Frontal cortex (tissue), 3 donors: ENCODE measurements at regions not wholly inside any gene's neighbourhood (a gene's known extent, or its start where the extent isn't known, plus 50 kb on each side); places are given as distances from the start of the nearest gene placed in this dataset.
A peak's percentile ranks its signal among the peaks of the same experiment; 100 is the strongest.

Experiments used
- DNase-seq, 2 donors: peaks; one replicate each; pipeline ENCODE4 v3.0.0; 2012; ENCODE audit warnings: low spot score in 2 of 2
- FAIRE-seq: peaks from 2 replicates; lab custom pipeline; 2012; peaks lifted over from hg19 to GRCh38; lab: Jason Lieb, UNC
- donor health status: control.
- donor health status: control.
- donor health status: control.

DNA sequence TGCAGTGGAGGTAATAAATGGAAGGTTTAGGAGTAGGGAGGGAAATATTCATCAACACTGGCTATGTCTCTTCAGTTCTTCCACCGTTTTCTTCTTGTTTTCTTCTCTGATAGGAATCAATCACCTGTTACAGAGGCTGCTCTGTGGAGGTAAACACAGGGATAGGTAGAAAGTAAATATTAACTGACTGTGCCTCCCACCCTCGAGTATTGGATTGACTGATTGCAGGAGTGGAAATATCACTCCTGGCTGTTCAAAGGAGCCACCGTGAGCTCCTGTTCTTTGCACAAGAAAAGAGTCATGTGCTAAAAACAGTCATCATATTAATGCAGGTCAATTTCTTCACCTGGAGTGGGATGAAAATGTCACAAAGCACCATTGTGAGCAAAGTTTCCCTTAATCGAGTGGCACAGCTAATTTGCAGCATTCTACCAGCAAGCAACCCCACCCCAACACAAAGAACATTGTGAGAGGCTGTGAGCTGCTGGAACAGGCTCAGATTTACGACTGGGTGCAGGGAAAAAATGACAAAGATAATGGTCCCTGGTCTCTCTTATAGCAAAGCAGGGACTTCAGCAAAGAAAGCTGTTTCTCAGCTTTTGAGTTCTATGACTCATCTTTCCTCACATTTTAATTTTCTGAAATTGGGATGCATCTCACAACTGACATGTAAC is 113.7 kb upstream of the TSPAN5 start:
- DNase-seq (peak in 1 of 2 donors; percentile 18), FAIRE-seq (no peak)

DNA sequence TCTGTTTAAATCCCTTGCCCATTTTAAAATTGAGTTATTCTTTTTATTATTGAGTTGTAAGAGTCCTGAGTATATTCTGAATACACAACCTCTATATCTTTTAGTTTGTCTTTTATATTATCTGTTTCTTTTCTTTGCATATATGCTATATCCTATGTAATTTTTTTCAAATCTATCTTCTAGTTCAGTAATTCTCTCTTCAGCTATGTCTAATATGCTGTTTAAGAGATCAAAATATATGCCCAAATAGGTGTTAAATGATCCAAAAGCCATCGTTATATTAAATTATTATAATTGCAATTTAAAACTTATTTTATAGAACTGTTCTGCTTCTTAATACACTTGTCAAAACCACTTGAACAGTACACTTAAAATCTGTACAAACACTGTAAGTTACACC is 107.4 kb upstream of the TSPAN5 start:
- FAIRE-seq (no peak), DNase-seq (no peak)

DNA sequence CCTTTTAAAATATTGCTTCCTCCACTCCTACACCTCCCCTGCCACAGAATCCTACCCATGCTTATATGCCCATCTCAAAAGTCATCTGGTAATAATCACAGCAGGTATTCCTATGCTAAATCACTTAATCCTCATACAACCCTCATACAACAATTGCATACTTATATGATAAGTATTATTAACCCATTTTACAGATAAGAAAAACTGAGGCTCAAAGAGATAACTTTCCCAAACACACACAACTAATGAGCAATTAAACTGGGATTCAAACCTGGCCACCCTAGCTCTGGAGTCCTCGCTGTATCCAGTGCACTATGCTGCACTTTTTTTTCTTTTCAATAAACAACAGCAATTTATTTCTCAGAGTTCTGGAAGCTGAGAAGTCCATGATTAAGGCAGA is 99.8 kb upstream of the TSPAN5 start:
- DNase-seq, result no peak
- no peak for FAIRE-seq

DNA sequence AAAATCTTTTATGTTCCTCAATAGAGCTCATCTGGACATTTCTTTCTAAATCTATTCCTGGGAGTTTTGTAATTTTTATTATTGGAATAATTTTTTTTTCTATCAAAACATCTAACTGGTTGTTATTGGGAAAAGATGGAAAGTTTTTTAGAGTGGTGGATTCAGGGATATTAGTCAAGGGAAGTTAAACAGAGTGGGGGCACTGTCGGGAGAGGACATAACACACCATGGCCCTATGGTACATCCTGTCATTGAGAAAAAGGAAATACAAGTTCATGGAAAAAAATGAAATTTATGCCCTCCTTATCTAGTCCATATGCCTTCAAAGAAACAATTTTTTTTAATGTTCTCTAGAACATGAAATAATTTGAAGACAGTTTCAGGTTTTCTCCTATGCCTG is 96.3 kb upstream of the TSPAN5 start:
- FAIRE-seq, result no peak
- no peak for DNase-seq

DNA sequence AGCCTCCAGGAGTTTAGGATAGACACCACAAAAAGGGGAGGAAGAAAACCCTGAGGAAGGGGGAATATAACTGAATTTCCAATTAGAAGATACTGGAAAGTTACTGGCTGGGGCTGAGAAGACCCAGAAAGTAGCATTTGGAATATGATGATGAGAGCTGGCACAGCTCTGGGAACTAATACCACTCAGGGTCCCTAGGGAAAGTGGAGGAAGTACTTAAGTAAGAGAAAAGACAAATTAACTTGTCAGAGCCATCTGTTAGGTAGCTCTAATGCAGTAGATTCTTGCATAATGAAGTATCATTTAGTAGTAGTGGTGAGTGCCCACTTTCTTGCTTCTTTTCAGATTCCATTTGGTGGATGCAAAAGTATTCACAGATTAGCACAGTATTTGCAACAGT is 90.8 kb upstream of the TSPAN5 start:
- no peak for FAIRE-seq
- DNase-seq, result no peak

DNA sequence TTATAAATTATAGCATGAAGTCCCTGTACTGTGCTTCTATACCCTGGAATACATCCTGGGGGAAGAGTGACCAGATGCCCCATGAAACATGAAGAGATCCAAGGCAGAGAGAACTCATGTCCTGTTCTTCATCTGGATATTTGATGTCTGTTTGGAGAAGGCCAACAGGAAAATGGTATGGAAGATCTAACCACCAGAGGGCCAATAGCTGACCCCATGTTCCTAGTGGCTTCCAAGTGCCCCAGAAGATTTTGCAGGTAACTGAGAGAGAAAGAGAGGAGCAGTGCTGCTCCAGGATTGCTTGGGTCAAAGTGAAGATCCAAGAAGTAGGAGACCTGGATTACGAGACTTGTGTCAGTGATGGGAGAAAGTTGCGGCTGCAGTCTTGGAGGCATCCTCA is 90.2 kb upstream of the TSPAN5 start:
- no peak for DNase-seq
- no peak for FAIRE-seq

DNA sequence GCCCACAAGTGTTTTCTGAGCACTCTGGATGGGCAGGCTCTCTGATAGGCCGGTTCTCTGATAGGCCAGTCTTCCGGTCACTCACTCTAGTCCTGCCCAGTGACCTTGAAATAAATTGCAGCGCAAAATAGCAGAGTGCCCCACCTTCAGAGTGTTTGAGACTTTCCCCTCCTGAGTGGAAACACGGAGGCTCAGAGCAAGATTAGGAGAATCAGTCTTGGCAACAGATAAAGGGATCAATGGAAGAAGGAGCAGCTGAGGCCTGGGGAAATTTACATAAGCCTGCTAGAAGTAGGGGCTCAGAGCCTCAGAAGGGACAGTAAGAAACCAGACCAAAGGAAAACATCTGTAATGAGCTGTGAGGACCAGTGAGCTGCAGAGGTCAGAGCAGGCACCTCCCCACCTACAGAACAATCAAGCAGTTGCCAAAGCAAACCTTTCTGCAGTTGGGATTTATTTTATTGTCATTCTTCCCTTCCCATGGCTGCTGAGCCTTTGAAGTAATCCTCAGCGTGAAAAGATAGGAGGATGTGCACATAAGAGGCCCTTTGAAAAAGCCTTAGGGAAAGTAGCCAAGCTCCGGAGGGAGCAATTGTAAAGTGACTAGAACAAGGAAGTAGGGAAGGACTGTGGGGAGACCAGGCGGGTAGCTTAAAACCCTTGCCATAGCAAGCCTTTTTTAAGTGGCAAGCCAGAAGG is 89.1 kb upstream of the TSPAN5 start:
- FAIRE-seq (no peak), DNase-seq (no peak)

DNA sequence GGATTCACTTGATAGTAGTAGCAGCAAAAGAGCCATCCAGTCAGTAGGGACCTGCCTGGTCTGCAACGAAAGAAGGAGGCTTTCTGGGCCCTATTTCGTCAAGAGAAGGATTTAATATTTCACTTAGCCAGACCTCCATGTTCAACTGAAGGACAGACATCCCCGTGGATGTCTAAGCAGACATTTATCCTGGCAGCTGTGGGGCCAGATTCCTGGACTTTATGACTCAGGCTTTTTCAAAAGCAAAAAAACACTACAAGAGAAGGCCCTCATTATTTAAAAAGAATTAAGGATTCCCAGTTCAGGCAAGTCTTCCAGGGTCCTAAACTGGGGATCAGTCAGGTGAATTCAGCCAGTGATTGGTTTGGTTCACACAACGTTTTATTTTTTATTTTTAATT is 88.5 kb upstream of the TSPAN5 start:
- FAIRE-seq, result no peak
- DNase-seq, result no peak

DNA sequence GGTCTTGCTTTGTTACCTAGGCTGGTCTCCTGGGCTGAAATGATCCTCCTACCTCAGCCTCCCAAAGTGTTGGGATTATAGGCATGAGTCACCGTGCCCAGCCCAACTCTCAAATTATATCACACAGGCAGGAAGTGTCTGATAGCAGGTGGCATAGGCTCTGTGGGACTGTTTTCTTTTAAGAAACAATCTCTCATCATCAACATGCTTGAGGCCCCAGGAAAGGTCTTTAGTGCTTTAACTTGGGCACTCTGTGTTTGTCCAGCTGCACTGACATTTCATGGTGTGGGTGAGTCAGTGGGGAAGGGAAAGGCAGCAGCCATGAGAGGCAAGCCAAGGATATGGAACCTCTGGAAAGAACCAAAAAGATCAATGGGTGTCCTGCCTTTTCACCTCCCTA is 88.1 kb upstream of the TSPAN5 start:
- DNase-seq (no peak), FAIRE-seq (no peak)

DNA sequence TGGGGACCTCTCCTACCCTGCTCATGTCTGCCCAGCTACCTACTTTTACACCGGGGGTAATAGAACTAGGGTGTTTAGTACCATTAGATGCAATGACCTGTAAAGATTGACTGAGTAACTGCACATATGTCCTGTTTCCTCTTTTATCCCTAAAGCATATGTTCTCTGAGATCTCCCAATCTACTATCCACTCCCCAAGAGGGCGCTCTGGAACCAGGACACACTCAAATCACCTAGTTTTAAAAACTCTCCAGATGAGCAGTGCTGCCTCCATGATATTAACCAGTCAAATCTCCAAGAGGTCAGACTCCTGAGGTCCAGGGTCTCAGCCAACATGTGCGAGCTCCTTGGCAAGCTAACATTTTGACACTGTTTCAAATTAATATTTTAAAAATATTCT is 87.0 kb upstream of the TSPAN5 start:
- FAIRE-seq, result no peak
- no peak for DNase-seq

DNA sequence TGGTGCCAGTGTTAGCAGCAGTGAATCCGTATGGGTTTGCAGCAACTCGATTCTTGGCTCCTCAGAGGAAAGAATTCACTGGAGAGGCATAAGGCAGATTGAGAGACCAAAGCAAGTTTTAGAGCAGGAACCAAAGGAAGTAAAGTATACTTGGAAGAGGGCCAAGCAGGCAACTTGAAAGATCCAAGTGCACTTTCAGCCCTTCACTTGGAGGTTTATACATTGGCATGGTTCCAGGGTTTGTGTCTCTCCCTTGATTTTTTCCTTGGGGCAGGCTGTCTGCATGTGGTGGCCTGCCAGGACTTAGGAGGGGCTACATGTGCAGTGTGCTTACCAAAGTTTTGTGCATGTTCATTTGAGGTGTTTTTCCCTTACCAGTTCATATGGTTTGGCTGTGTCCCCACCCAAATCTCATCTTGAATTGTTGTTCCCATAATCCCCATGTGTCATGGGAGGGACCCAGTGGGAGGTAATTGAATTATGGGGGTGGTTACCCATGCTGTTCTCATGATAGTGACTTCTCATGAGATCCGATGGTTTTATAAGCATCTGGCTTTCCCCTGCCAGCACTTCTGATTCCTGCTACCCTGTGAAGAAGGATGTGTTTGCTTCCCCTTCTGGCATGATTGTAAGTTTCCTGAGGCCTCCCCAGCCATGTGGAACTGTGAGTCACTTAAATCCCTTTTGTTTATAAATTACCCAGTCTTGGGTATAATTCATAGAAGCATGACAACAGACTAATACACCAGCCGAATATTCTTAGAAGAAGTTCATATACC is 86.2 kb upstream of the TSPAN5 start:
- DNase-seq, result no peak
- no peak for FAIRE-seq

DNA sequence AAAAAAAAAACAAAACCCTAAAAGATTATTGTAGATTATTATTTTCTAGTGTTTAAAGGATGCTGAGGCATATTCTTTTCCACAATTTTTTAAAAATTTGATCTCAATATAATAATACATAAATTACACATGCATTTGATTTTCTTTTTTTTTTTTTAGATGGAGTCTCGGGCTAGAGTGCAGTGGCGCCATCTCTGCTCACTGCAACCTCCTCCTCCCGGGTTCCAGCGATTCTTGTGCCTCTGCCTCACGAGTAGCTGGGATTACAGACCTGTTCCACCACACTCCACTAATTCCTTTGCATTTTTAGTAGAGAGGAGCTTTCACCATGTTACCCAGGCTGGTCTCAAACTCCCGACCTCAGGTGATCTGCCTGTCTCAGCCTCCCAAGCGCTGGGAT is 83.5 kb upstream of the TSPAN5 start:
- no peak for DNase-seq
- no peak for FAIRE-seq

DNA sequence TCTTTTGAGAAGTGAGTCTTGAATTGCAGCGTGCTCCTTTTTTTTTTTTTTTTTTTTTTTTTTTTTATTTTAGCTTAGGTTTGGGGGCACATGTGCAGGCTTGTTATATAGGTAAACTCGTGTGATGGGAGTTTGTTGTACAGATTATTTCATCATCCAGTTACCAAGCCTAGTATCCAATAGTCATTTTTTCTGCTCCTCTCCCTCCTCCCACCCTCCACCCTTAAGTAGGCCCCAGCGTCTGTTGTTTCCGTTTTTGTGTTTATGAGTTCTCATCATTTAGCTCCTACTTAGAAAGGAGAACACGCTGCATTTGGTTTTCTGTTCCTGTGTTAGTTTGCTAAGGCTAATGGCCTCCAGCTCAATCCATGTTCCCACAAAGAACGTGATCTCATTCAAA is 81.3 kb upstream of the TSPAN5 start:
- DNase-seq, result no peak
- FAIRE-seq, result no peak

DNA sequence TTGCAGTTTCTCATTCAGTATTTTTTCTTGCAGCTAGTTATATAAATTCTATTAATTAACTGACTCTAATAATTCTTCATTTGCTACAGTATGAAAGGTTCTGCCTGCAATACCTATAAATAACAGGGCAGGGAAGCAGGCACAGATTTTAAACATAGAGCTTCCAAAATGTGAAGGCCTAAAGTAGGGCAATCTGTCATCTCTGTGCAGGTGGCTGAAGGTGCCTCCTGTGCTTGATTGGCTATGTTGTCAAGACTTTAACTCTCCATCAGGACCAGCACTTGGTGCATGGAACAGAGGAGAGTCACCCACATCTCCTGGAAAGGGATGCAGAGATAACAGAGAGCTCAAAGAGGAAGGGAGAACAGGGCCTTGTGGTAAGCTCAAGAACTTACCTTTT is 75.2 kb upstream of the TSPAN5 start:
- FAIRE-seq (no peak), DNase-seq (no peak)

DNA sequence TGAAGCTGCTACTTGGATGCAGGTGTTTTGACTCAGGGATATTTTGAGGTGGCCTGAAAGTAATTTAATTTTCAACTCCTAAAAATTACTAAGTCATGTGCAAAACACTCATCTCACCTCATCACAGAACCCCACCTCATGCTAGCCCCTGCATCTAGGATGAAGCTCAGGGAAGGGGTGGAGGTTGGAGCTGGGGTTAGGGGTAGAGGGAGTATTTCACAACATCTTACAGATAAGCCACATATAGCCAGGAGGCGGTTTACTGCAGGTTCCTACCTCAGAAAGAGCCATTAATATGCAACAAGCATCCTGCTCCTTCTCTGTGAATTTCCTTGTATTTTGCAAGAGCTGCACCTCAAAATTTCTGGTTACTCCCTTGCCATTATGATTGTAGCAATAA is 70.5 kb upstream of the TSPAN5 start:
- DNase-seq (no peak), FAIRE-seq (no peak)

DNA sequence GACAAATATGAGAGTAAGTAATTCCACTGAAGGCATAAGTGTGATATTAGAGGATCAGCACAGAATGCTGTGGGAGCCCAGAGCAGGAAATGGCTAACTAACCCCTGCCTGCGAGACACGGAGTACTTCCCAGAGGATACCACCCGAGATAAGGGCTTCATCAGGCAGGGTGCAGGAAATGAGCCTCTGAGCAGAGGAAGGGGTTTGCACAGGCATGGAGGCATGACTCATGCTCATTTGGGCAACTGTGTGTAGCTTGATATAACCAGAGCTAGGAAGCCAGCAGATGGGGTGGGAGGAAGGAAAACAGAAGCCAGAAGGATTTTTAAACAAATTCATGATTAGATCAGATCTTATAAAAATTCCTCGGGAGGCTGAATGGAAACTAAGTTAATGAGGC is 70.0 kb upstream of the TSPAN5 start:
- FAIRE-seq, result no peak
- peak in 1 of 2 donors; percentile 27 for DNase-seq

DNA sequence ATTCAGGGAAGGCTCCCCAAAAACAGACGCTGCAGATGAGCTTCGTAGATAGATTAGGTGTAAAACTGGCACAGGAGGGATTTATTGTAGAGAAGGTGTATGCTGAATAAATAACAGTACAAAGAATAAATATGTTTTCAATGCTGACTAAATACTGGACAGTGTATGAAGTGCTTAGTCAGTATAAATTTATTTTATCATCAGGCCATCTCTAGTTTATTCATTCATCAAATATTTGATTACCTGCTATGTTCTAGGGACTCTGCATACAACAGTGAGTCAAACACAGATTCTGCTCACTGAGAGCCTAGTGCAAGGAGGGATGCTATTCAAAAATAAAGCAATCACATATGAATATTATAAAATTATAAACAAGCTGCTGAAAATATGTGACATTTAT is 63.6 kb upstream of the TSPAN5 start:
- no peak for FAIRE-seq
- no peak for DNase-seq

DNA sequence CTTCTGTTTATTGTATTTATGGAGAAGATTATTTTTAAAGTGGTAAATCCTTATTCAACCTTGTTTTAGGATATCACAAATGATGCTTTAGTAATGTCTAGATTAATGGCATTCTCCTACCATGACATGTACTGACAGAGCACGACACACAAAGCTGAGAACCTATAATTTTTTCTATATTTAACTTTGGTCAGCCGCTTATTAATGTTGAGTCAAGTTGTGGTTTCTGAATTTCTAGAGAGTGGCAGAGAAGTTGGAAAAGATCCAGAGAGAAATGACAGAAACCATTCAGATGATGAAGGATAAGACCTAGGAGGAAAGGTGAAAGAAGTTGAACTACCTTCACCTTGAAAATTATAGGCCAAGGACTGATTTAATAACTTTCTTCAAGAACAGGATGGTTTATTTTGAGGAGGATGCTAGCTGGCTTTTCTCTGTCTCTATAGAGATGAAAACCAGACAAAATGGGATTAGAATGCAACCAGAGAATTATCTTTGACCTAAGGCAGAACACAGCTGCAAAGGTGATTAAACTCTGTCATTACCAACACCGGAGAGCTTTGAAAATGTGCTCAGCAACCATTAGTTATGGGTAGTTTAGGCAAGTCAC is 62.6 kb upstream of the TSPAN5 start:
- DNase-seq (no peak), FAIRE-seq (no peak)

DNA sequence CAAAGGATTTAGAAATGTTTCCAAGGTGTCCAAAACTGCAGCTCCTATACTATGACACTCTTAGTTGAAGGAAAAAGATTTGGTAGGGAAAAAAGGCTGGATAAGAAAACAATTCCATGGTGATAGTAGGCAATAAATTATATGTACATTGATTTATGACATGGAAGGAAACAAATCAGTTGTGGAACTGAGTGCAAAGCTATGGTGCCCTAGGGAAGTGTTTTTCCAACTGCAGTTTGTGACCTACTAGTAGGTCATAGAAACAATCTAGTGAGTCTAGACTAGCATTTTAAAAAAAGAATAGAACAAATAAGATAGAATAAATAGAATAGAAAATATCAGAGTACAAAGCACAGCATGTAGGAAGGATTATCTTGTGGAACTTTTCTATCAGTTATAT is 58.4 kb upstream of the TSPAN5 start:
- DNase-seq (no peak), FAIRE-seq (no peak)

DNA sequence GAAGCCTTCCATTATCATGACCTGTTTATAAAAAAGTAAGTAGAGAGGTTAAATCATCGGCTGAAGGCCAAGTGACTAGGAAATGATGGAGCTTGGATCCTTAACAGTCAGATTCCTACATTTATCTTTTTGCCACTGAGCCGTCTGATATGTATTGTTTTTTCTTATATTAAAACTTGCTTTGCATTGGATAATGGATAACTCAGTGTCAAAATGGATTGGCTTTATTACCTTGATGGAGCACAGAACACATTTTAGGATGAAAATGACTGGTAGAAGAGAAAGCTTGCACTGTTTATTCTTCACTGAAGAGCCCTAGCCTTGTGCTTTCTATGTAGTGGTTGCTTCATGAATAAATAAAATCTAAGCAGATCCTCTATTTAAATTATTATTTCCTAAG is 54.2 kb upstream of the TSPAN5 start:
- no peak for DNase-seq

DNA sequence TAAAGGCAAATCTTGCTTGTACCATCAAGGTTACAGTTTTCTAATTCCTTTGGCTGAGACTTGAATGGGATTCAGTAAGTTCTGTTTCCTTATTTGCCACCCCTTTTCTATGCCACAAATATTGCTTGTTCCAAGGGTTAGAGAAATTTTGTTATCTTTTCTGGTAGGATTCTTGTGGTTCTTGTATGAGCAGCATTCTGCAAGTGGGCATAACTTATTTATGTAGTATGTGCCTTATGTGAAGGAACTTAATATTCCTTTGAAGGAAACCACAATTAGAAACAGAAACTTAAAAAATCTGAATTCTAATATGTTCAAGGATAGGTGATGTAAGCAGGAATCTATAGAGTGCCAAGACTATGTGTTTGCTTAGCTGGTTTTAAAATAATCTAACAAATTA is 53.1 kb upstream of the TSPAN5 start:
- DNase-seq (no peak), FAIRE-seq (no peak)

More for the DNA sequence above, 54.2 kb upstream of the TSPAN5 start:
- no peak for FAIRE-seq
